NCI-H2196 (cell line): ENCODE measurements at regions not wholly inside any gene's neighbourhood (a gene's known extent, or its start where the extent isn't known, plus 50 kb on each side); places are given as distances from the start of the nearest gene placed in this dataset.

Experiments used
- DNase-seq: peaks from one replicate; lab custom pipeline; 2025; ENCODE audit not compliant: unreplicated experiment; lab: John Stamatoyannopoulos, UW

GRCh38 chr22:25365491-25366261 lies 146.2 kb downstream of the CRYBB2 start:
- DNase-seq, result no peak

- DNase-seq, result no peak
Measured at GRCh38 chr22:25366408-25366807, 147.0 kb downstream of the CRYBB2 start.

GRCh38 chr22:25366876-25367466 lies 147.5 kb downstream of the CRYBB2 start:
- DNase-seq, result no peak

GRCh38 chr22:25367756-25368155 lies 148.3 kb downstream of the CRYBB2 start:
- DNase-seq, result no peak

- DNase-seq, result no peak
Measured at GRCh38 chr22:25368271-25368670, 148.8 kb downstream of the CRYBB2 start.

GRCh38 chr22:25369041-25369440 lies 149.6 kb downstream of the CRYBB2 start:
- DNase-seq, result no peak

- no peak for DNase-seq
Measured at GRCh38 chr22:25370322-25370721, 150.9 kb downstream of the CRYBB2 start.

GRCh38 chr22:25372000-25372595 lies 152.7 kb downstream of the CRYBB2 start:
- DNase-seq, result no peak

GRCh38 chr22:25373961-25374360 lies 154.5 kb downstream of the CRYBB2 start:
- no peak for DNase-seq

- DNase-seq, result no peak
Measured at GRCh38 chr22:25374869-25375268, 155.4 kb downstream of the CRYBB2 start.

GRCh38 chr22:25375683-25376082 lies 156.2 kb downstream of the CRYBB2 start:
- DNase-seq, result no peak

- no peak for DNase-seq
Measured at GRCh38 chr22:25377699-25378098, 158.3 kb downstream of the CRYBB2 start.

GRCh38 chr22:25380122-25380747 lies 160.8 kb downstream of the CRYBB2 start:
- no peak for DNase-seq

GRCh38 chr22:25382762-25383161 lies 163.3 kb downstream of the CRYBB2 start:
- DNase-seq, result no peak

- DNase-seq, result no peak
Measured at GRCh38 chr22:25383278-25383820, 163.9 kb downstream of the CRYBB2 start.

GRCh38 chr22:25383892-25384291 lies 164.5 kb downstream of the CRYBB2 start:
- DNase-seq, result no peak

- no peak for DNase-seq
Measured at GRCh38 chr22:25386538-25386884, 167.1 kb downstream of the CRYBB2 start.

- no peak for DNase-seq
Measured at GRCh38 chr22:25388415-25388814, 169.0 kb downstream of the CRYBB2 start.

GRCh38 chr22:25388866-25389540 lies 169.6 kb downstream of the CRYBB2 start:
- DNase-seq, result no peak

- DNase-seq, result no peak
Measured at GRCh38 chr22:25389541-25389919, 170.1 kb downstream of the CRYBB2 start.
